Stimulated activated CD8-positive, alpha-beta memory T cell treated with anti-CD3 and anti-CD28 coated beads, Interleukin-7, amount 100 ng/mL, for 4 hours (primary cell): ENCODE measurements at regions not wholly inside any gene's neighbourhood (a gene's known extent, or its start where the extent isn't known, plus 50 kb on each side); places are given as distances from the start of the nearest gene placed in this dataset.

Experiments
- DNase-seq, 2 donors: peaks; one replicate each; pipeline ENCODE4 v3.0.0-alpha.2; 2020; ENCODE audit warnings: low read depth in 2 of 2

- DNase-seq, result no peak
Observed at GRCh38 chr1:228919914-228920313, 184.6 kb downstream of the RHOU start.

- no peak for DNase-seq
Observed at GRCh38 chr1:228920831-228921230, 185.6 kb downstream of the RHOU start.

DNA sequence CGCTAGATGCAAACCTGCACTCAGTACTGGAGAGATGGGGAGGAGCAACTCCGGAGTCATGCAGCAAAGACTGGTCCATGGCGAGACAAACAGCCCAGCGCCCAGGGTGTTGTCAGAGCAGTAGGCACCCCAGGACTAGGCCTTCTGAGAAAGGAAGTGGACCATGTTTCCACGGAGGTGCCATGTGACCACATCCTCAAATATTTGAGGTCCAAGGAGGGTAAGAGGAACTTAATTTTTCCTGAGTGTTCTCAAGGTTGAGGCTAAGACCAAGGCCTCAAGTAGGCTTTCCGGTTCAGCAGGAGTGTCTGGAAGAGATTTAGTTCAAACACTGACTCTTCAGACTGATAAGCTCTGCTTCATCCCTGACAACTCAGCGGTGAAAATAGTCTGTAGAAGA lies 186.2 kb downstream of the RHOU start:
- no peak for DNase-seq

- no peak for DNase-seq
Observed at GRCh38 chr1:228922722-228923376, 187.6 kb downstream of the RHOU start.

GRCh38 chr1:228923973-228924686 lies 188.9 kb downstream of the RHOU start:
- no peak for DNase-seq

DNA sequence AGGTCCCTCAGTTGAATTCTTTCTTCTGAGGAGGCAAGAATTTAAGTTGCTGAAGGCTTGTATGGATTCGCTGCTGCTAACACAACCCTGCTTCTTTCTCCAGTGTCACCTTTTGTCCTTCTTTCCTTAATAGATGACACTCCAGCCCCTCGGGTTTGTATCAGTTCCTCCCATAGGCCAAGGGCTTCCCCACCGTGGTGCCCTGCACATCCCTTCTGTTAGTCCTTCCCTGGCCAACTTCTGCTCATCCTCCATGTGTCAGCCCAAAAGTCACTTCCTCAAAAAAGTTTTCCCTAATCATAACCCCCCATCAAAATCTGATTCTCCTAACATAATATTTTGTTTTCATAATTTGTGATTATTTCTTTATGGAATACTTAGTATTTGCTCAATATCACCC lies 190.4 kb downstream of the RHOU start:
- no peak for DNase-seq

GRCh38 chr1:228927421-228927820 lies 192.1 kb downstream of the RHOU start:
- DNase-seq, result no peak

GRCh38 chr1:228927946-228928898 lies 192.9 kb downstream of the RHOU start:
- no peak for DNase-seq

GRCh38 chr1:228929476-228930027 lies 194.3 kb downstream of the RHOU start:
- no peak for DNase-seq

GRCh38 chr1:228930479-228930957 lies 195.2 kb downstream of the RHOU start:
- DNase-seq, result no peak

DNA sequence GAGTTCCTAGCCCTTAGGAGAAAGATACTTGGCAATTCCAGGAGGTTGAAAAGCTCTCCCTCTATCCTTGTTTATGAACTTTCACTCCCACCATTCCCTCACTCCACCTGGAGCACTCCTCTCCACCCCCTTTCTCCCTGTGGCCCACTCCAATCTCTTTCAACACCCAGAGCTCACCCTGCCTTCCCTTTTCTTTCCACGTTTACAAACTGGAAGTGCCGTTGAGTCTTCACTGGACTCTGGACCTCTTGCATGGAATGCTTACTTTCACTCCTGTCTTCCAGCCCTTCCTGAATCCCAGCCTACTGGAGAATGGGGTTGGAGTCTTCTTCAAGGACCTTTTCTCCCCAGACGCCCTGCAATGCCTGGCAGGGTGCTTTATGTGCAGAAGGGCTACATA lies 198.5 kb downstream of the RHOU start:
- DNase-seq, result no peak

DNA sequence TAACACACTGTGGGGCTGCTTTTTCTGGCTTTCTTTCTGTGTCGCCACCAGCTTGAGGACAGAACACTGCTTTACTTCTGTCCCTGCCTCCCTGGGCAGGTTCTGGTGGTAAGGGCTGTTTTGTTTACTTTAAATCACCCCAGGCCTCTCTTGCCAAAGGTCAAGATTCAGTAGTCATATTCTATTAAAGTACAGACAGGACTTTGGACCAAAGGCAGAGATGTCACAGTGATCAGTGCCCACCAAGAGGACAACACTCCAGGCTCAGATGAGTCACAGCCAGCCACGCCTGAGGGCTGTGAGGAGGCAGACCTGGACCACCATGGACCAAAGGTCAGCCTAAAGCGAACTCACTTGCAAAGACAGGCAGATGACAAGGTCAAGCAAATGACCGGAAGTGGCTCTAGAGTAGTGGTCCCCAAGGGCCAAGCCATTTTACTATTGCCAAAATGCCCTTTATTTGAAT lies 200.0 kb downstream of the RHOU start:
- DNase-seq, result no peak

- DNase-seq, result no peak
Observed at GRCh38 chr1:228935855-228936727, 200.8 kb downstream of the RHOU start.

GRCh38 chr1:228936881-228937280 lies 201.6 kb downstream of the RHOU start:
- no peak for DNase-seq

DNA sequence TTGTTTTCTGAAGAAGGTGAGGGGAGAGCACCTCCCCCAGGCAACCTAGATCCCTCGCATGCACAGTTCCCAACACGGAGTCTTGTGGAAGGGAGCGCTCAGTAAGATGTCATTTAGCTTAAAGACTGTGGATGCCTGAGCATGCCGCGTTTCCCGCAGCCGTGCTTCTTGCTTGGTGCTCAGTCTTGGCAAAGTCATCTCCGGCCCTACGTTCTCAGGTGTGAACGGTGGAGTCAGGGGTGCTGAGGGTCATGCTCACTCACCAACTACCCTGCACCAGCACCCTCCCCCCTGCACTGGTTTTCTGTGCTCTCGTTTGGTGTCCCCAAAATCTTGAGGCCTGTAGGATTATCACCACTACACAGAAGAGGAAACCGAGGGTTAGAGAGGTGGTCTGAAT lies 202.1 kb downstream of the RHOU start:
- no peak for DNase-seq

- no peak for DNase-seq
Observed at GRCh38 chr1:228937851-228938536, 202.7 kb downstream of the RHOU start.

DNA sequence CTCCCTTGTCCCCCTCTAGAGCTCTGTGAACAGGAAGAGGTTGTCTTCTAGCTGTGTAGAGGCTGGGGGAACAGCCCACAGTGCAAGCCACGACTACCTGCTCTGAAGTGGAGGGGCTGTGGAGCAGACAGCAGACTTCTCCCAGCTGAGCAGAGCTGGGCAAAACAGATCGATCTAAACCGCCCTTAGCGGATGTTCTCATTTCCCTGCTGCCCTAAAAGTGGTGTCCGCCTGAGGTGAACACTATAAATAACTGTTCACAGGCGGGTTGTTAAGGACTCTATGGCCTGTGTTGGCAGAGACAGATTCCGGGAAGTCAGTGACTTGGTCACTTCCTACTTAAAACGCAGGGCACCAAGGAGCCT lies 203.2 kb downstream of the RHOU start:
- DNase-seq, result no peak

DNA sequence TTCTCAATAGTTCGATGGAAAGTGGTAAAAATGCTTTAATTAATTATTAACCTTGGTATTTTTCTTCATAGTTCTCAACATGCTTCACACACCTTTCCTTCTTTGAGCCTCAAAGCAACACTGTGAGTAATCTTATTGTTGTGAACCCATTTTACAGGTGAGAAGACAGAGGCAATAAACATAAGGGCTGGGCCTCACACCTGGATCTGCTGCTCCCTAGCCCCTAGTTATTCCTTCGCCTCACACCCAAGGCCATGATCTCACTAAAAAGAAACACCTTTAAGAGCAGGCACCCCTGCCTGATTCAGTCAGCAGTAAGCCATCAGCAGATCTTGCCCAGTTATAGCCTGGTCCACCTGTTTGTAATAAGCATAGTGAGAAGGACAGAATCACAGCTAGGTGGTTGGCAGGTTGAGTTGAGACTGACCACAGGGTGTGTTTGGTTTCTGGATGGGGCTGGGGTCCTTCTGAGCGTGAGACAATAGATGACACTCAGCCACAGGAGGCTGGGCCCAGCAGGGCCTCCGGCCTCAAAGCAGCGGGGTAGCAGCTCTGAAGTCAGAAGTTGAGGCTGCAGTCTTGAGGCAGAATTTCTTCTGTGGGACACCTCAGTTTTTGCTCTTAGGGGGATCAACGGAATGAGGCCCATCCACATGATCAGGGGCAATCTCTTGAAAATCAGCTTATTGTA lies 203.9 kb downstream of the RHOU start:
- DNase-seq, result no peak

GRCh38 chr1:228939881-228940392 lies 204.7 kb downstream of the RHOU start:
- DNase-seq, result no peak

DNA sequence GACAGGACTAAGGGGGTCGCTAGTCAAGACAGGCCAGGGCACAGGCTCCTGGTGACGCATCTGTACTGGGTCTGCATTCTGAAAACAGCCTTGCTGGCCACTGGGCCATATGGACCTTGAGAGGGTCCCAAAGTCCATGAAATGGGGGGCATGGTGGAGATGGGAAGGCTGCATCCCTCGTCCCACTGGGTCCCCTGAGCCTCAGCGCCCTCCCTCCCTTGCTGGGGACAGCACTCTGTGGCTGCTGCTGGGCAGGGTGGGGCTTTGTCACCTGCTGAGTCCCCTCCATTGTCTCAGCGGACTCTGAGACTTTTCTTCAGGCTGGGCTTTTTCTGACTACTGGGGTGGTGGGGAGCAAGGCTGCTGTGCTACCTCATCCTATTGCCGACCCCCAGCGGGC lies 205.2 kb downstream of the RHOU start:
- DNase-seq, result no peak
